HT-29 (cell line): ENCODE measurements at regions not wholly inside any gene's neighbourhood (a gene's known extent, or its start where the extent isn't known, plus 50 kb on each side); places are given as distances from the start of the nearest gene placed in this dataset.
"Not testable (repeated sequence)": the region's sequence is repeated elsewhere in the genome, so short reads cannot be mapped to it uniquely, and the experiment has no call there.

Experiments used
- DNase-seq: peaks from one replicate; pipeline ENCODE4 v3.0.0-alpha.2; 2015; ENCODE audit warnings: low spot score

- DNase-seq, result no peak
These were observed 490.7 kb downstream of the NUP35 start for GRCh38 chr2:183614799-183615435.

- no peak for DNase-seq
These were observed 499.0 kb downstream of the NUP35 start for GRCh38 chr2:183623227-183623626.

- no peak for DNase-seq
These were observed 506.7 kb downstream of the NUP35 start for GRCh38 chr2:183630964-183631363.

- DNase-seq, result no peak
These were observed 531.9 kb downstream of the NUP35 start for GRCh38 chr2:183656121-183656520.

GRCh38 chr2:183665425-183665824 is 541.2 kb downstream of the NUP35 start:
- no peak for DNase-seq

GRCh38 chr2:183666031-183666430 is 541.8 kb downstream of the NUP35 start:
- no peak for DNase-seq

- DNase-seq, result no peak
These were observed 547.0 kb downstream of the NUP35 start for GRCh38 chr2:183671233-183671632.

GRCh38 chr2:183678908-183679307 is 554.7 kb downstream of the NUP35 start:
- DNase-seq, result no peak

GRCh38 chr2:183680573-183680972 is 556.3 kb downstream of the NUP35 start:
- no peak for DNase-seq

GRCh38 chr2:183684686-183685085 is 560.4 kb downstream of the NUP35 start:
- DNase-seq, result no peak

- DNase-seq, result no peak
These were observed 571.8 kb downstream of the NUP35 start for GRCh38 chr2:183696028-183696427.

GRCh38 chr2:183709829-183710228 is 585.6 kb downstream of the NUP35 start:
- no peak for DNase-seq

GRCh38 chr2:183718246-183718645 is 594.0 kb downstream of the NUP35 start:
- DNase-seq, result no peak

- DNase-seq, result no peak
These were observed 599.0 kb downstream of the NUP35 start for GRCh38 chr2:183723278-183723677.

GRCh38 chr2:183729380-183729779 is 605.1 kb downstream of the NUP35 start:
- no peak for DNase-seq

- no peak for DNase-seq
These were observed 616.0 kb downstream of the NUP35 start for GRCh38 chr2:183740241-183740640.

GRCh38 chr2:183752571-183752970 is 628.3 kb downstream of the NUP35 start:
- no peak for DNase-seq

GRCh38 chr2:183759033-183759432 is 634.8 kb downstream of the NUP35 start:
- DNase-seq, result no peak

GRCh38 chr2:183773775-183774174 is 649.5 kb downstream of the NUP35 start:
- DNase-seq, result no peak

GRCh38 chr2:183780072-183780471 is 655.8 kb downstream of the NUP35 start:
- no peak for DNase-seq

- DNase-seq, result no peak
These were observed 658.2 kb downstream of the NUP35 start for GRCh38 chr2:183782436-183782835.

GRCh38 chr2:183788796-183789195 is 664.6 kb downstream of the NUP35 start:
- DNase-seq, result not testable (repeated sequence)

GRCh38 chr2:183792165-183792924 is 668.1 kb downstream of the NUP35 start:
- DNase-seq, result not testable (repeated sequence)
